HCT116 (cell line): ENCODE measurements at regions not wholly inside any gene's neighbourhood (a gene's known extent, or its start where the extent isn't known, plus 50 kb on each side); places are given as distances from the start of the nearest gene placed in this dataset.

Experiments used
- ATAC-seq: fragments of 200-7000 bp; cut with Tn5 transposase; 2 replicates; pipeline ENCODE4 v1.9.1; 2020; ENCODE audit warnings: mild to moderate bottlenecking, moderate library complexity
- BruUV-seq: library from RNA; stranded (reverse); fragments of 400-500 nt; replicated peaks from 2 replicates; lab custom pipeline; 2021; lab: Mats Ljungman, UMichigan
- CTCF ChIA-PET: fragments of 300-600 bp; sonication (Branson Sonifier 250); formaldehyde crosslinking; loops from one replicate; lab custom pipeline; 2021; ENCODE audit warnings: antibody characterized with exemption; lab: Charles Lee
- POLR2A ChIA-PET: fragments of 300-600, 350-600 bp; sonication (Branson Sonifier 250); formaldehyde crosslinking; loops from one replicate; lab custom pipeline; 2021; ENCODE audit warnings: antibody characterized with exemption; lab: Charles Lee
- RAD21 ChIA-PET, 2 experiments: fragments of 300-600 bp; sonication (Branson Sonifier 250); formaldehyde crosslinking; loops; one replicate each; lab custom pipeline; 2023; ENCODE audit warnings: low total read pairs in 2 of 2; ENCODE audit not compliant: uncharacterized antibody in 2 of 2, unreplicated experiment in 2 of 2, low non-redundant PET in 1 of 2; lab: Charles Lee
- DNase-seq: peaks from one replicate; pipeline ENCODE4 v3.0.0-alpha.2; 2010; ENCODE audit warnings: low read depth, low spot score
- H2AFZ ChIP-seq: fragments of 200-600 bp; shearing (Covaris generic), sonication (generic); 2 replicates; pipeline ENCODE4 v1.6.1; 2017; ENCODE audit warnings: low read depth, mixed run types, mixed read lengths, antibody characterized with exemption, low read length; ENCODE audit not compliant: poor library complexity, severe bottlenecking
- H3K27ac ChIP-seq: 2 replicates; pipeline ENCODE4 v1.5.1; 2012; ENCODE audit warnings: low read depth, low read length
- H3K27me3 ChIP-seq: fragments of 200-600 bp; sonication (generic); 2 replicates; pipeline ENCODE4 v1.6.1; 2016; ENCODE audit warnings: mixed run types, low read length, mixed read lengths; ENCODE audit not compliant: insufficient read depth
- H3K36me3 ChIP-seq, 2 experiments: fragments of 200-500 bp in 1 of 2; fragments of 200-600 bp in 1 of 2; sonication (Bioruptor generic) in 1 of 2; sonication (generic) in 1 of 2; 2 replicates each; pipeline versions ENCODE4 v1.5.1 to v1.6.1; 2014 to 2016; ENCODE audit warnings: low read length in 2 of 2, inconsistent platforms in 1 of 2, mixed read lengths in 1 of 2, mixed run types in 1 of 2; ENCODE audit not compliant: insufficient read depth in 2 of 2, control insufficient read depth in 1 of 2
- H3K4me1 ChIP-seq, 2 experiments: fragments of 200-600 bp in 1 of 2; sonication (generic) in 1 of 2; 2 replicates each; pipeline versions ENCODE4 v1.5.1 to v1.6.1; 2012 to 2017; ENCODE audit warnings: low read length in 2 of 2, inconsistent platforms in 1 of 2, mild to moderate bottlenecking in 1 of 2, mixed read lengths in 1 of 2, mixed run types in 1 of 2, moderate library complexity in 1 of 2; ENCODE audit not compliant: insufficient read depth in 2 of 2, control insufficient read depth in 1 of 2
- H3K4me2 ChIP-seq: fragments of 200-600 bp; sonication (generic); 2 replicates; pipeline ENCODE4 v1.6.1; 2017; ENCODE audit warnings: mixed run types, low read length, mixed read lengths
- H3K4me3 ChIP-seq, 2 experiments: fragments of 200-600 bp in 1 of 2; sonication (generic) in 1 of 2; replicated peaks in 1 of 2; 2 replicates each; pipeline ENCODE4 v1.5.1; 2011 to 2016; ENCODE audit warnings: low read length in 2 of 2, control low read depth in 1 of 2, low read depth in 1 of 2, mild to moderate bottlenecking in 1 of 2, mixed read lengths in 1 of 2, mixed run types in 1 of 2
- H3K79me2 ChIP-seq: fragments of 200-600 bp; sonication (generic); 2 replicates; pipeline ENCODE4 v1.6.1; 2017; ENCODE audit warnings: mild to moderate bottlenecking, mixed run types, low read length, moderate library complexity, mixed read lengths; ENCODE audit not compliant: insufficient read depth
- H3K9ac ChIP-seq: fragments of 200-600 bp; sonication (generic); 2 replicates; pipeline ENCODE4 v1.6.1; 2016; ENCODE audit warnings: low read length, mixed read lengths
- H3K9me2 ChIP-seq: fragments of 200-600 bp; sonication (generic), shearing (Covaris generic); 2 replicates; pipeline ENCODE4 v1.6.1; 2017; ENCODE audit warnings: mixed run types, mild to moderate bottlenecking, moderate library complexity; ENCODE audit not compliant: insufficient read depth
- H3K9me3 ChIP-seq, 2 experiments: fragments of 200-500 bp in 1 of 2; fragments of 200-600 bp in 1 of 2; sonication (Bioruptor generic) in 1 of 2; sonication (generic) in 1 of 2; 2 replicates each; pipeline ENCODE4 v1.6.1; 2014 to 2017; ENCODE audit warnings: low read length in 2 of 2, mixed read lengths in 2 of 2, inconsistent platforms in 1 of 2, low read depth in 1 of 2, mild to moderate bottlenecking in 1 of 2, mixed run types in 1 of 2, moderate library complexity in 1 of 2; ENCODE audit not compliant: control insufficient read depth in 1 of 2, insufficient read depth in 1 of 2
- H4K20me1 ChIP-seq: fragments of 200-600 bp; sonication (generic), shearing (Covaris generic); 2 replicates; pipeline ENCODE4 v1.6.1; 2017; ENCODE audit warnings: mixed run types, mild to moderate bottlenecking, moderate library complexity; ENCODE audit not compliant: insufficient read depth
- ATF3 ChIP-seq: IDR thresholded peaks from 2 replicates; pipeline ENCODE4 v1.6.1; 2012
- CBX3 ChIP-seq: IDR thresholded peaks from 2 replicates; pipeline ENCODE4 v1.6.1; 2012; ENCODE audit warnings: low read depth
- CEBPB ChIP-seq: IDR thresholded peaks from 2 replicates; pipeline ENCODE4 v1.6.1; 2012; ENCODE audit warnings: low read depth
- CTCF ChIP-seq, 3 experiments: fragments of 200-600 bp in 1 of 3; sonication (generic) in 1 of 3; IDR thresholded peaks in 2 of 3; conservative IDR thresholded peaks in 1 of 3; 2 replicates each; pipeline ENCODE4 v1.5.1; 2012 to 2017; ENCODE audit warnings: low read depth in 2 of 3, low read length in 2 of 3, antibody characterized with exemption in 1 of 3, borderline replicate concordance in 1 of 3, control low read depth in 1 of 3, mild to moderate bottlenecking in 1 of 3, mixed read lengths in 1 of 3, mixed run types in 1 of 3, moderate library complexity in 1 of 3; ENCODE audit not compliant: insufficient read depth in 1 of 3
- ELF1 ChIP-seq: IDR thresholded peaks from 2 replicates; pipeline ENCODE4 v1.6.1; 2012; ENCODE audit warnings: low read depth, borderline replicate concordance
- EZH2 ChIP-seq: fragments of 200-600 bp; sonication (generic); IDR thresholded peaks from 2 replicates; pipeline ENCODE4 v1.6.1; 2017; ENCODE audit warnings: antibody characterized with exemption, mixed run types
- EZH2phosphoT487 ChIP-seq: fragments of 200-600 bp; IDR thresholded peaks from 2 replicates; pipeline ENCODE4 v1.6.1; 2018; ENCODE audit warnings: antibody characterized with exemption, borderline replicate concordance
- FOSL1 ChIP-seq: IDR thresholded peaks from 2 replicates; pipeline ENCODE4 v1.6.1; 2012; ENCODE audit warnings: low read depth
- JUND ChIP-seq: IDR thresholded peaks from 2 replicates; pipeline ENCODE4 v1.6.1; 2012
- POLR2A ChIP-seq: IDR thresholded peaks from 2 replicates; pipeline ENCODE4 v1.7.0; 2011; ENCODE audit warnings: borderline replicate concordance; ENCODE audit not compliant: insufficient read depth, insufficient read length; ENCODE audit errors: extremely low read depth
- POLR2AphosphoS5 ChIP-seq: IDR thresholded peaks from 2 replicates; pipeline ENCODE4 v1.6.1; 2011; ENCODE audit warnings: mild to moderate bottlenecking, low read depth, low read length, moderate library complexity
- RAD21 ChIP-seq: IDR thresholded peaks from 2 replicates; pipeline ENCODE4 v1.6.1; 2012; ENCODE audit warnings: low read depth, mild to moderate bottlenecking
- REST ChIP-seq: IDR thresholded peaks from 2 replicates; pipeline ENCODE4 v1.6.1; 2012; ENCODE audit warnings: low read depth
- SP1 ChIP-seq: IDR thresholded peaks from 2 replicates; pipeline ENCODE4 v1.6.1; 2012; ENCODE audit warnings: low read depth
- SRF ChIP-seq: IDR thresholded peaks from 2 replicates; pipeline ENCODE4 v1.6.1; 2012; ENCODE audit warnings: low read depth
- TCF7L2 ChIP-seq: IDR thresholded peaks from 2 replicates; pipeline ENCODE4 v1.7.0; 2011; ENCODE audit warnings: borderline replicate concordance, inconsistent platforms; ENCODE audit not compliant: insufficient read depth, insufficient read length; ENCODE audit errors: extremely low read depth
- YY1 ChIP-seq: IDR thresholded peaks from 2 replicates; pipeline ENCODE4 v1.6.1; 2011; ENCODE audit warnings: low read length, low read depth, moderate library complexity, mild to moderate bottlenecking; ENCODE audit not compliant: insufficient replicate concordance; ENCODE audit errors: extremely low read depth
- ZBTB33 ChIP-seq: IDR thresholded peaks from 2 replicates; pipeline ENCODE4 v1.6.1; 2011; ENCODE audit warnings: mild to moderate bottlenecking, low read length, moderate library complexity; ENCODE audit not compliant: insufficient replicate concordance; ENCODE audit errors: extremely low read depth
- ZFX ChIP-seq: fragments of 450-650 bp; IDR thresholded peaks from 2 replicates; pipeline ENCODE4 v1.6.1; 2017
- intact Hi-C: fragments of 100-400 bp; cut with micrococcal nuclease; formaldehyde crosslinking; loops from 2 replicates; pipeline ENCODE4 v1.10.0; 2022

- no TSS peak for BruUV-seq
- Histone ChIP-seq H3K4me1 (no peaks in the 10 kb centered on the region), H3K4me3 (no peak overlapping the region), H3K36me3 (no peaks in the 10 kb centered on the region), H3K79me2 (no peaks in the 10 kb centered on the region), H3K9me2 (no peaks in the 10 kb centered on the region), H4K20me1 (no peaks in the 10 kb centered on the region), H3K9ac (no peak overlapping the region), H2AFZ (no peak overlapping the region), H3K4me2 (no peak overlapping the region), H3K9me3 (no peaks in the 10 kb centered on the region), H3K27ac (no peak overlapping the region), H3K27me3 (no peaks in the 10 kb centered on the region)
- TF ChIP-seq POLR2A (no peak), FOSL1 (no peak), ATF3 (no peak), RAD21 (no peak), EZH2 (no peak), YY1 (no peak), SRF (no peak), EZH2phosphoT487 (no peak), TCF7L2 (no peak), JUND (no peak), ZFX (no peak), CTCF (IDR thresholded peaks at IDR 0.05 in 2 of 3, conservative IDR thresholded peaks at IDR 0.05 in 1 of 3; ENCODE audit: borderline replicate concordance in 1 of 3, insufficient read depth in 1 of 3, low read depth in 2 of 3, low read length in 2 of 3) (no peak), POLR2AphosphoS5 (no peak), CEBPB (no peak), ZBTB33 (no peak), SP1 (no peak), CBX3 (no peak), ELF1 (no peak), REST (no peak)
- no peak for ATAC-seq
- no peak for DNase-seq
- ChIA-PET POLR2A (no interaction called here), RAD21 (no interaction called here), CTCF (no interaction called here)
- intact Hi-C loops, result no loop called here
Observed at GRCh38 chr20:24129641-24130040, 141.1 kb upstream of the GGTLC1 start.
